GM20000 (cell line): ENCODE measurements at regions not wholly inside any gene's neighbourhood (a gene's known extent, or its start where the extent isn't known, plus 50 kb on each side); places are given as distances from the start of the nearest gene placed in this dataset.
"Not testable (repeated sequence)": the region's sequence is repeated elsewhere in the genome, so short reads cannot be mapped to it uniquely, and the experiment has no call there.

Experiments used
- DNase-seq: peaks from one replicate; pipeline ENCODE4 v3.0.0; 2012; ENCODE audit warnings: low spot score
- TF ChIP-seq, protein P1 (sequence below): IDR thresholded peaks from 2 replicates; pipeline ENCODE4 v1.5.1; 2012; ENCODE audit warnings: mild to moderate bottlenecking, control low read depth; ENCODE audit errors: extremely low read depth, missing control alignments

GRCh38 chr7:126065766-126066165, 1136.1 kb upstream of the POT1 start:
- no peak for DNase-seq
- TF ChIP-seq, protein P1, sequence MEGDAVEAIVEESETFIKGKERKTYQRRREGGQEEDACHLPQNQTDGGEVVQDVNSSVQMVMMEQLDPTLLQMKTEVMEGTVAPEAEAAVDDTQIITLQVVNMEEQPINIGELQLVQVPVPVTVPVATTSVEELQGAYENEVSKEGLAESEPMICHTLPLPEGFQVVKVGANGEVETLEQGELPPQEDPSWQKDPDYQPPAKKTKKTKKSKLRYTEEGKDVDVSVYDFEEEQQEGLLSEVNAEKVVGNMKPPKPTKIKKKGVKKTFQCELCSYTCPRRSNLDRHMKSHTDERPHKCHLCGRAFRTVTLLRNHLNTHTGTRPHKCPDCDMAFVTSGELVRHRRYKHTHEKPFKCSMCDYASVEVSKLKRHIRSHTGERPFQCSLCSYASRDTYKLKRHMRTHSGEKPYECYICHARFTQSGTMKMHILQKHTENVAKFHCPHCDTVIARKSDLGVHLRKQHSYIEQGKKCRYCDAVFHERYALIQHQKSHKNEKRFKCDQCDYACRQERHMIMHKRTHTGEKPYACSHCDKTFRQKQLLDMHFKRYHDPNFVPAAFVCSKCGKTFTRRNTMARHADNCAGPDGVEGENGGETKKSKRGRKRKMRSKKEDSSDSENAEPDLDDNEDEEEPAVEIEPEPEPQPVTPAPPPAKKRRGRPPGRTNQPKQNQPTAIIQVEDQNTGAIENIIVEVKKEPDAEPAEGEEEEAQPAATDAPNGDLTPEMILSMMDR = no peak

GRCh38 chr7:126057979-126058378, 1128.4 kb upstream of the POT1 start:
- DNase-seq = no peak
- TF ChIP-seq, protein P1 = no peak

GRCh38 chr7:126056613-126057012, 1127.0 kb upstream of the POT1 start:
- DNase-seq = not testable (repeated sequence)

DNA sequence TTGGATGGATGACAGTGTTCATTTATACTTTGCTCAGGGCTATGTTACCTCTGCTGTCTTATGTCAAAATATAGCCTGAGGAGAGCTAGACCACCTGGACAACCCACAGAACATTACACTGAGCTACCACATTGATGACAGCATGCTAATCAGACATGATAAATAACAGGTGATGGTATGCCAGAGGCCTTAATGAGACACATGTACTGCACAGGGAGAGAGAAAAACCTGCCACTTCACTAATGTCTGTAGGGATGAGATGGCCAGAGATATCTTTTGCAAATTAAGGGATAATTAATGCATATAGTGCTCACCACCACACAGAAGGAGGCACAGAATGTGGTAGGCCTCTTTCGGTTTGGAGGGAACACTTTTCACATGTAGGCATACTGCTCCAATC, 1122.6 kb upstream of the POT1 start:
- DNase-seq = no peak
- TF ChIP-seq, protein P1 = no peak

DNA sequence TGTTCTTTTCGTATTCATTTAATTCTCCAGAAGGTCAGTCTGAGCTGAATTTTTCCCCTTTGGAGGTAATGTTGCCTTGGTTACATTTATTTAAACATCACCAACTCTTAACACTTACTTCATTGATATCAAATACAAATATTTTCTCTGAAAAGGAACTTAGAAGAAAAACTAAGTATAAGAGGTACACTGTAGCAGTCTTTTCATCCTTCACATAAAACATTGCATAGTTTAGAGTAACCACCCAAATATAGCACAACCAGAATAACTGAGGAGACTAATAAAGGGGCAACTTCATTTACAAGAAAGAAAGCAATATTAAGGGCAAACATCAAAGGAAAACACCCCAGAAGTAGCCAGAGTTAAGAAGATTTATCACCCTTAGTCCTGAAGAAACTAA, 1115.0 kb upstream of the POT1 start:
- TF ChIP-seq, protein P1 = no peak
- no peak for DNase-seq

- TF ChIP-seq, protein P1 = no peak
- no peak for DNase-seq
These were observed 1111.8 kb upstream of the POT1 start for GRCh38 chr7:126041472-126041871.

GRCh38 chr7:126040114-126041045, 1110.8 kb upstream of the POT1 start:
- TF ChIP-seq, protein P1 = no peak
- no peak for DNase-seq
